ENCODE measurements at regions not wholly inside any gene's neighbourhood (a gene's known extent, or its start where the extent isn't known, plus 50 kb on each side); places are given as distances from the start of the nearest gene placed in this dataset.

GRCh38 chr1:235925016-235925415 lies 58.3 kb upstream of the LYST start:
- DNase-seq (ENCODE audit: low read depth in 2 of 2): no peak

DNA sequence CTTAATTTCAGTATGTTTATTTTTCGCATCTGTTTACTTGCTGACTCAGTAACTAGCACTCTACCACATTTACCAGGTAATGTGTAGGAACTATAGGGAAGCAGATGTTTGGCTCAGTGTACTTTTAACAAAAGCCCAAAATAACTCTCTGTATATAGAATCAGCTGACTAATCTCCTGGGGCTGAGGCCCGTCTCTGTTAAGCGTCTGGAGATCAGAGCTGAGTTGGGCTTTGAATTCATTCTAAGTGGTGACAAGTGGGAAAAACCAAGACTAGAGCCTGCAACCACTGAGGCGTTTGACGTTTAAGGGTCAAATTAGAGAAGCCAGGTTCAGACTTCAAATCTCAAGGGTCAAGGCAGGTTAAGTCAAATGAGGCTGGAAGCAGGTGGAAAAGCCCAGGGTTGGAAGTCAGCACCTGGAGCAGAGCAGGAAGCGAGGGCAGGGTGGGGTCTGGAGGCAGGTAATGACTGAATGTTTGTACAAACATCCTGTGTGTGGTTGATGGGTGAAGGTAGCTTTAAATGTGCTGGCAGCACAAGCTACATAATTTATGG lies 56.8 kb upstream of the LYST start:
- DNase-seq (ENCODE audit: low read depth in 2 of 2): no peak

GRCh38 chr1:235920596-235921375 lies 54.1 kb upstream of the LYST start:
- DNase-seq (ENCODE audit: low read depth in 2 of 2): no peak

GRCh38 chr1:235919833-235920441 lies 53.2 kb upstream of the LYST start:
- DNase-seq (ENCODE audit: low read depth in 2 of 2): no peak

- no peak for DNase-seq (ENCODE audit: low read depth in 2 of 2)
Observed at GRCh38 chr1:235919127-235919832, 52.6 kb upstream of the LYST start.

DNA sequence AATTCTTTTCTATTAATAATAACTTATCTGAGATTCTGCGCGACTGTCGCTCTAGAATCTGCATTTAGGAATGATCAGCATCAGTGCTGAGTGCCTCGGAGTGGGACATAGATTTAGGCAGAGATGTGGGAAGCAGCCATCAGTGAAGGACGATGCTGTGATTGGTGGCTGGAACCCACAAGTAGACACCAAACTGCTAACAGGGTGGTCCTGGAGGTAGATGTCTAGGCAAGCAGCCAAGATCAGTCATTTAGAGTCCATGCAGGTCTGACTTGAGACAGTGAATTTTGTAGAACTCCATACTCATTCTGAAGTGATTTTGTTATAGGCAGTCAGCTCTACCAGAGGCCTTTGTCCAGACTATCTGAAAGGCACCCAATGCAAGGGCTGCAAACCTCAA lies 51.8 kb upstream of the LYST start:
- DNase-seq (ENCODE audit: low read depth in 2 of 2): no peak

GRCh38 chr1:235918032-235918431 lies 51.3 kb upstream of the LYST start:
- DNase-seq (ENCODE audit: low read depth in 2 of 2): no peak

- peak; percentile 30 to 52 for DNase-seq (ENCODE audit: low read depth in 2 of 2)
Observed at GRCh38 chr1:235917267-235917811, 50.6 kb upstream of the LYST start.
